ENCODE measurements at regions not wholly inside any gene's neighbourhood (a gene's known extent, or its start where the extent isn't known, plus 50 kb on each side); places are given as distances from the start of the nearest gene placed in this dataset.

DNA sequence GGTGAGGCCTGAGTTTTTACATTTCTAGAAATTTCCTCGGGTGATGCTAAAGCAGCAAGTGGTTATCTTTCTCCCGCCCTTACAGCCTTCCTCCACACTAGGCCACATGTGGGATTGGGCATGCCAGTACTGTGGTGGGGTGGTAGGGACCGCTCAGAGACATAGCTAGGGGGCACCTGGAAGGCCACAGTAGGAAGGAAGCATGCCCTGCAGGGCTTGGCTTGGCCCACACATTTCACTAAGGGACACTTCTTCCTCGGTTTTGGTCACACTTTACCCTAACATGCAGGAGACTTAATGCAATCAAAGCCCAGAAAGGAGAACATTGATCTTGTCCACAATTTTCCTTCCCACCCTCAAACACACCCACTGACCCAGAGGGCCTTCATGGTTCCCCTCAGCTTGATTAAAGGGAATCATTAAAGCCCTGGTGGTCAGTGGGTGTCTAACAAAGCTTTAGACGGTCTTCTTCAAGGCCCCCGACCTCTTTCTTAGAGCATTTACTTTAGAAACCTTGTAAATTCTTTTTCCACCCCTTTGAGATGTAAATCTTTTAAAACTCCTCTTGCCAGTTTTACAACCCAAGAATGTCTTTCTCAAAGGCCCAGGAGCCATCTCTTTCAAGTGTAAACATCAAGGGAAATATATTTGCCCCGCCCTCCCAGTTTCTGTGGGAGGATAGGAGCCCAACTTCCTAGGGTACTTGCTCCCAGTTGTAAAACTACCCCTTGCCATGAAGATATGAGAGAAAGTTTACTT, 246.4 kb upstream of the PTBP2 start:
- TF ChIP-seq, protein P1, sequence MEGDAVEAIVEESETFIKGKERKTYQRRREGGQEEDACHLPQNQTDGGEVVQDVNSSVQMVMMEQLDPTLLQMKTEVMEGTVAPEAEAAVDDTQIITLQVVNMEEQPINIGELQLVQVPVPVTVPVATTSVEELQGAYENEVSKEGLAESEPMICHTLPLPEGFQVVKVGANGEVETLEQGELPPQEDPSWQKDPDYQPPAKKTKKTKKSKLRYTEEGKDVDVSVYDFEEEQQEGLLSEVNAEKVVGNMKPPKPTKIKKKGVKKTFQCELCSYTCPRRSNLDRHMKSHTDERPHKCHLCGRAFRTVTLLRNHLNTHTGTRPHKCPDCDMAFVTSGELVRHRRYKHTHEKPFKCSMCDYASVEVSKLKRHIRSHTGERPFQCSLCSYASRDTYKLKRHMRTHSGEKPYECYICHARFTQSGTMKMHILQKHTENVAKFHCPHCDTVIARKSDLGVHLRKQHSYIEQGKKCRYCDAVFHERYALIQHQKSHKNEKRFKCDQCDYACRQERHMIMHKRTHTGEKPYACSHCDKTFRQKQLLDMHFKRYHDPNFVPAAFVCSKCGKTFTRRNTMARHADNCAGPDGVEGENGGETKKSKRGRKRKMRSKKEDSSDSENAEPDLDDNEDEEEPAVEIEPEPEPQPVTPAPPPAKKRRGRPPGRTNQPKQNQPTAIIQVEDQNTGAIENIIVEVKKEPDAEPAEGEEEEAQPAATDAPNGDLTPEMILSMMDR (IDR thresholded peaks at IDR 0.05; ENCODE audit: insufficient read depth, low read length, poor library complexity, severe bottlenecking): no peak
- TF ChIP-seq EZH2phosphoT487 (conservative IDR thresholded peaks at IDR 0.05; ENCODE audit: low read length): no peak
